ENCODE measurements at regions not wholly inside any gene's neighbourhood (a gene's known extent, or its start where the extent isn't known, plus 50 kb on each side); places are given as distances from the start of the nearest gene placed in this dataset.

- no peak for DNase-seq
These were observed 524.4 kb downstream of the BCL11A start for GRCh38 chr2:60028849-60029565.

GRCh38 chr2:60025496-60025895, 528.0 kb downstream of the BCL11A start:
- Histone ChIP-seq H3K36me3 (no peaks in the 10 kb centered on the region), H3K4me3 (no peak overlapping the region), H3K27me3 (no peaks in the 10 kb centered on the region), H3K4me1 (no peaks in the 10 kb centered on the region), H3K9me3 (no peaks in the 10 kb centered on the region), H3K27ac (no peak overlapping the region)
- TF ChIP-seq POLR2A (IDR thresholded peaks at IDR 0.05) (no peak), CTCF (IDR thresholded peaks at IDR 0.05) (no peak)
- no peak for DNase-seq
- intact Hi-C loops (cut with DNase I; ENCODE audit: low total_unique reads) = no loop called here

More at GRCh38 chr2:60028849-60029565, 524.4 kb downstream of the BCL11A start:
- H3K4me3 ChIP-seq = no peak overlapping the region
- intact Hi-C loops (cut with DNase I; ENCODE audit: low total_unique reads) = no loop called here
- no peaks in the 10 kb centered on the region for H3K27me3 ChIP-seq
- TF ChIP-seq POLR2A (IDR thresholded peaks at IDR 0.05) = no peak
- TF ChIP-seq CTCF (IDR thresholded peaks at IDR 0.05) = no peak
- H3K36me3 ChIP-seq = no peaks in the 10 kb centered on the region
- H3K9me3 ChIP-seq = peaks cover 0 to 13% of the 10 kb centered on the region in 2 donors
- no peaks in the 10 kb centered on the region for H3K4me1 ChIP-seq
- no peak overlapping the region for H3K27ac ChIP-seq

GRCh38 chr2:60023256-60023985, 530.0 kb downstream of the BCL11A start:
- TF ChIP-seq CTCF (IDR thresholded peaks at IDR 0.05) (no peak), POLR2A (IDR thresholded peaks at IDR 0.05) (no peak)
- intact Hi-C loops (cut with DNase I; ENCODE audit: low total_unique reads) = no loop called here
- Histone ChIP-seq H3K27ac (no peak overlapping the region), H3K27me3 (no peaks in the 10 kb centered on the region), H3K9me3 (peaks cover 0 to 5% of the 10 kb centered on the region in 2 donors), H3K4me1 (no peaks in the 10 kb centered on the region), H3K4me3 (no peak overlapping the region), H3K36me3 (no peaks in the 10 kb centered on the region)
- DNase-seq = no peak

- intact Hi-C loops (cut with DNase I; ENCODE audit: low total_unique reads) = no loop called here
- no peak overlapping the region for H3K27ac ChIP-seq
- no peak for TF ChIP-seq POLR2A (IDR thresholded peaks at IDR 0.05)
- TF ChIP-seq CTCF (IDR thresholded peaks at IDR 0.05) = no peak
- H3K4me3 ChIP-seq = no peak overlapping the region
- no peaks in the 10 kb centered on the region for H3K27me3 ChIP-seq
- H3K36me3 ChIP-seq = no peaks in the 10 kb centered on the region
- no peaks in the 10 kb centered on the region for H3K9me3 ChIP-seq
- DNase-seq = no peak
- no peaks in the 10 kb centered on the region for H3K4me1 ChIP-seq
These were observed 545.8 kb downstream of the BCL11A start for GRCh38 chr2:60007671-60008070.

GRCh38 chr2:60003076-60003475, 550.4 kb downstream of the BCL11A start:
- intact Hi-C loops (cut with DNase I; ENCODE audit: low total_unique reads) = no loop called here
- no peak for DNase-seq
- no peaks in the 10 kb centered on the region for H3K27me3 ChIP-seq
- TF ChIP-seq CTCF (IDR thresholded peaks at IDR 0.05) (no peak), POLR2A (IDR thresholded peaks at IDR 0.05) (no peak)
- H3K4me3 ChIP-seq = no peak overlapping the region
- no peaks in the 10 kb centered on the region for H3K9me3 ChIP-seq
- no peak overlapping the region for H3K27ac ChIP-seq
- no peaks in the 10 kb centered on the region for H3K4me1 ChIP-seq
- H3K36me3 ChIP-seq = no peaks in the 10 kb centered on the region
